HG02798 (cell line): ENCODE measurements at regions not wholly inside any gene's neighbourhood (a gene's known extent, or its start where the extent isn't known, plus 50 kb on each side); places are given as distances from the start of the nearest gene placed in this dataset.
"Not testable (repeated sequence)": the region's sequence is repeated elsewhere in the genome, so short reads cannot be mapped to it uniquely, and the experiment has no call there.

Experiments
- ATAC-seq: cut with Tn5 transposase; IDR thresholded peaks from one replicate; pipeline ENCODE4 v1.9.1; 2021; ENCODE audit warnings: mild to moderate bottlenecking; ENCODE audit not compliant: unreplicated experiment, poor library complexity

DNA sequence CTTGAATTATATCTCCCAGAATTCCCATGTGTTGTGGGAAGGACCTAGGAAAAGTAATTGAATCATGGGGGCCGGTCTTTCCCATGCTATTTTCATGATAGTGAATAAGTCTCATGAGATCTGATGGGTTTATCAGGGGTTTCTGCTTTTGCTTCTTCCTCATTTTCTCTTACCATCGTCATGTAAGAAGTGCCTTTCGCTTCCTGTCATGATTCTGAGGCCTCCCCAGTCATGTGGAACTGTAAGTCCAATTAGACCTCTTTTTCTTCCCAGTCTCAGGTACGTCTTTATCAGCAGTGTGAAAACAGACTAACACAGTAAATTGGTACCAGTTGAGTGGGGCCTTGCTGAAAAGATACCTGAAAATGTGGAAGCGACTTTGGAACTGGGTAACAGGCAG lies 459.7 kb downstream of the REEP3 start:
- ATAC-seq = not testable (repeated sequence)

- not testable (repeated sequence) for ATAC-seq
Observed at GRCh38 chr10:63984061-63984460, 462.9 kb downstream of the REEP3 start.

DNA sequence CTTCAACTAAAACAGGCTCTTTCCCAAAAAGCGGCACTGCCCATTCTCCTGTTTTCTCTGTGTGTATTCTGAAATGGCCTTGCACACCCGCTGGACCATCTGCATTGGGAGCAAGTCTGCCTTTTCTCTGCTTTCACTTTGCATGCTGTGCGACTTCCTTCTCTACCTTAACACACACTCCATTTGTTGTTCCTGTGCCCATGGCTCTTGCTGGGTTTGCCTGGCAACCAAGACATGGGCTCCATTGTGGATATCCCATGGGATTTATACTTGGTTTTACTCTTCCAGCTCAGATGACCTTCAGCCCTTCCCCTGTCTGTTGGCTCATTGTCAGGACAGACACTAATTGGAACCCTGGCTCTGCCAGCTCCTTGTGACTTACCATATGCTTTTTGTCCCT lies 465.3 kb downstream of the REEP3 start:
- ATAC-seq = no peak

DNA sequence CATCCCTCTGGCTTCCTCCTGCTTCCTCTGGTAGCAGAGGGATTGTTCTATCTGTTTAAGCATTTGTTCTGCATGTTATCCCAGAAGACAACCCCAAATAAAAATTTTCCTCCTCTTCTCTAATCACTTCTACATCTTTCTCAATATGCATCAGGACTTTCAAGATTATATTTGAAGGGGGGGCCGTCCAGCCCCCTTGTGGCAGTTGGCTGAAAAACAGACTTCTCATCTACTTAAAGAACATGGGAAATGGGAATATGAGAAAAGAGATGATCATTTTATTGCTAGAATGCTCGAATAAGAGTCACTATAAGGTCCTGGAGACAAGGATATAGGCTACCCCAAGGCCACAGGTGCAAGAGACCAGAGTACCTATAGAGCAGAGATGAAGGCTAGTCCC lies 466.0 kb downstream of the REEP3 start:
- no peak for ATAC-seq

GRCh38 chr10:63994371-63994770 lies 473.2 kb downstream of the REEP3 start:
- no peak for ATAC-seq

- ATAC-seq = no peak
Observed at GRCh38 chr10:64007157-64007556, 486.0 kb downstream of the REEP3 start.

DNA sequence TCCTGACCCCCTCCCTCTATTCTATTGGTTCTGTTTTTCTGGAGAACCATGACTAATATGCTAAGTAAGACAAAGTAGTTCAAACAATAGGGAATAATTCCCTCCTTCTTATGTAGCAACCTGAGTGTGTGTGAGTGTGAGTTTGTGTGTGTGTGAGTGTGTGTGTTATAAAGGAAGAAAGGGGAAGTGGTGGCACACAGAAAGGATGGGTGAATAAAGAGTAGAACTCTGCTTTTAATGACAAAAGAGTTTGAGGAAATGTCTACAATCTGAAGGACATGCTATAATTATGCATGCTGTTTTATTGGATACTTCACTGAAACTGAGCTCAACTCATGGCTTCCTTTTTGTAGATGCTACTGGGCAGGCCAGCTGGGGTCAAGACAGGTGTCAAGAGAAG lies 489.5 kb downstream of the REEP3 start:
- ATAC-seq = no peak

GRCh38 chr10:64011912-64012714 lies 490.9 kb downstream of the REEP3 start:
- no peak for ATAC-seq

- ATAC-seq = no peak
Observed at GRCh38 chr10:64014281-64014680, 493.1 kb downstream of the REEP3 start.

- ATAC-seq = no peak
Observed at GRCh38 chr10:64023926-64024470, 502.8 kb downstream of the REEP3 start.

DNA sequence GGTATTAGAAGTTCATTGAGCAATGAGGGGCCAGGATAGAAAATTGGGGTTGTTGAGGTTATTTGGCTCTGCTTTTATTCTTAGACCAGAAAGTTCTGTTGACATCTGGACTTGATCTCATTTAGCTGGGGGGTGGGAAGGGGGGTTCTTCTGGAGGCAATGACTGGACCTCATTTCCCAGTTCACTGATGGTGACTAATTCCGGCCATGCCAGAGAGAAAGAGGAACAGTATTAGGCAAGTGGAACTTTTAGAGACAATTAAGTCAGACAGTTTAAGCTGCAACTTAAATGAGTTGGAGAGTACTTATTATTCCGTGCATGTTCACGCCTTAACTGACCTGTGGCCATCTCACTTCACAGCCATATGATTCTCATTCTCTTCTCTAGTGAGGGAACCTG lies 512.5 kb downstream of the REEP3 start:
- ATAC-seq = no peak

DNA sequence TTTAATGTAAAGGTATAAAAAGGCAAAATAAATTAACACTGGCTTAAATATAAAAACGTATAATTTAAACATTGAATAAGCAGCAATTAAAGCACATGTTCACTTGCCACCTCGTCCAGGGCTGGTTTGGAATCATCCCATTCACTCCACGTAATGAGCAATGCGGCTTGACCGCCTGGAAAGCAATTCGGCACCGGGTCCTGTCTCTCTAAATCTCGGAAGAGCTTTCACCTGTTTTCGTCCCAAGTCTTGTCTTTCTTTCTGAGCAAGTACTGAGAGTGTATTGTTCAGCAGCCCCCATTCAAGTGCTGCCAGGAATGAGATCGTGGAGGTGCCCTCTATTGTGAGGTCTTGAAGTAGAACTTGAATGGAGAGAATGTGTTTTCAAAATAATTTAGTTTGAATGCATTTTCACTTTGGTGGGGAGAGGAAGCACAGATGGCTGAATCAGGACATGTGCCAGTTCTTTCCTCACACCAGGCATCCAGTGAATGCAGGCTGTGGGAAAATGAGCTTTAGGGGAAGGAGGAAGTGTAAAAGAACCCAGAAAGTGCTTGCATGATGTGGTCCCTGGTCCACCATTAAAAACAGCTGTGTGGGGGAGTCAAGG lies 515.2 kb downstream of the REEP3 start:
- no peak for ATAC-seq

- ATAC-seq = no peak
Observed at GRCh38 chr10:64037071-64037661, 516.0 kb downstream of the REEP3 start.

GRCh38 chr10:64038107-64038506 lies 516.9 kb downstream of the REEP3 start:
- ATAC-seq = no peak

DNA sequence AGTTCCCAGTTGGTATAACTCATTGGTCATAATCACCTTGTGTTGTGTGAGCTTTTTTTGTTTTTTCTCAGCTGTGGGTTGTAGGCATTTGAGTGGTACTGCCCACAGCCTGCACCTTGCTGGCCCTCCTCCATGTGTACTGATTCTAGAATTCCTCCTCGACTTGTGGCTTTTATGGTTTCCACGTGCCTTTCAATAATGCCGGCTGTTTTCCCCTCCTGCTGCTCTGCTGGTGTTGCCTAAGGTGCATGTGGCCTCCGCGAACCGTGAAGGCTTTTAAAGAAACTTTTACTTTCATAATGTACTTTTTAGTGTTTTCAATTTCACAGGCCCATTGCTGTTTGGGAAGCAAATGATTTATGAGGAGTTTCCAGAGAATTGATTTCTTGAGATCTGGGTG lies 518.0 kb downstream of the REEP3 start:
- ATAC-seq = no peak

DNA sequence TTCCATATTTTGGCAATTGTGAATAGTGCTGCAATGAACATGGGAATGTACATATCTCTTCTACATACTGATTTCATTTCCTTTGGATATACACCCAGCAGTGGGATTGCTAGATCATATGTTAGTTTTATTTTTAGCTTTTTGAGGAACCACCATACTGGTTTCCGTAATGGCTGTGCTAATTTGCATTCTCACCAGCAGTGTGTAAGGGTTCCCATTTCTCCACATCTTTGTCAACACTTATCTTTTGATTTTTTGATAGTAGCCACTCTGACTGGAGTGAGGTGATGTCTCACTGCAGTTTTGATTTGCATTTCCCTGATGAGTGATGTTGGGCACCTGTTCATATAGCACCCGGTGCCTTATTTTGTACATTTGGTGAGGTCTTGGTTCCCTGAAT lies 519.6 kb downstream of the REEP3 start:
- ATAC-seq = peak; percentile 18

DNA sequence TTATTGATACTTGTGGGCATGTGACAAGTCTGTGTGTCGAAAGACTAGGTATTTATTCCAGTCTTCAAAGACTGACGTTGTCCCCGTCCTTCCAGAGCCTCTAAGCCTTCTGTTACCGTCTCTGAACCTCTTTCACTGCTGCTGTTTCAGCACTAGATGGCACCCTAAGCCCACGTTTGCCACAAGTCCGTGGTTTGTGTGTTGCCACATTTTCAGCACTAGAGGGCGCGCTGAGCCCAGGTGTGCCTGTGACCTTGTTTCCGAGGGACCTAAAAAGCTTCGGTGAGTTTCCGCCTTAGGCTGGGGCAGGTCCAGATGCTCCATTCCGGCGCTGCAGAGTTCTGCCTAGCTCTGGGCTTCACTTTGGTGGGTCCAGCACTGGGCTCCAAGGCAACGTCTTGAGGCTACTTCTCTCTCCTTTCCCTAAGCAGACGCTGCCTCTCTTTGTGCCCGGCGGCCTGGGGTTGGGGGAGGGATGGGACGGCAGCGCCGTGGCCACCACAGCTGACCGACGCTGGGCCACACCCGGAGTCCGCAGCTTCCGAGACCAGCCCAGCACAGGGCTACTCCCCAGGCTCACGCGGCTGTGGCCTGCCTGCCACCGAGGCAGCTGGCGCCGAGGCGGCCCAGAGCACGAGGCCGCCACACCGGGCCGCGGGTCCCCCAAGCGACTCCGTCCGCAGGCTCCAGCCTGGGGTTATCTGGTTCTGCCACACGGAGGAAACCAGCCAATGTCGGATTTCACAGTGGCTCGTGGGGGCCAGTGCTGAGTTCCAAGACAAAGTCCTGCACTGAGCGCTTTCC lies 520.2 kb downstream of the REEP3 start:
- ATAC-seq = peak; percentile 93

- ATAC-seq = no peak
Observed at GRCh38 chr10:64041989-64042490, 520.8 kb downstream of the REEP3 start.

GRCh38 chr10:64044098-64044497 lies 522.9 kb downstream of the REEP3 start:
- no peak for ATAC-seq

DNA sequence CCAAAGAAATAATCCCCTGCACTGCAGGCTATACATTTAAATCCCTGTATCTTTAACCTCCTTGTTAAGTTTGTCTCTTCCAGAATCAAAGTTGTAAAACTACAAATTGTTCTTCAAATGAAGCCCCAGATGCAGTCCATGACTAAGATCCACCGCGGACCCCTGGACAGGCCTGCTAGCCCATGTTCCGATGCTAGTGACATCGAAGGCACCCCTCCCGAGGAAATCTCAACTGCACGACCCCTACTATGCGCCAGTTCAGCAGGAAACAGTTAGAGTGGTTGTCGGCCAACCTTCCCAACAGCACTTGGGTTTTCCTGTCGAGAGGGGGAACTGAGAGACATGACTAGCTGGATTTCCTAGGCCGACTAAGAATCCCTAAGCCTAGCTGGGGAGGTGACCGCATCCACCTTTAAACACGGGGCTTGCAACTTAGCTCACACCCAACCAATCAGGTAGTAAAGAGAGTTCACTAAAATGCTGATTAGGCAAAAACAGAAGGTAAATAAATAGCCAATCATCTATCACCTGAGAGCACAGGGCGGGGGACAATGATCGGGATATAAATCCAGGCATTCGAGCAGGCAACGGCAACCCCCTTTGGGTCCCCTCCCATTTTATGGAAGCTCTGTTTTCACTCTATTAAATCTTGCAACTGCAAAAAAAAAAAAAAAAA lies 523.9 kb downstream of the REEP3 start:
- ATAC-seq = not testable (repeated sequence)
